ENCODE measurements at regions not wholly inside any gene's neighbourhood (a gene's known extent, or its start where the extent isn't known, plus 50 kb on each side); places are given as distances from the start of the nearest gene placed in this dataset.

- no peaks in the 10 kb centered on the region for H3K9me3 Mint-ChIP-seq
- no peak overlapping the region for H3K27ac Mint-ChIP-seq
- H3K4me1 Mint-ChIP-seq = no peaks in the 10 kb centered on the region
- H3K4me3 Mint-ChIP-seq = no peak overlapping the region
- no peaks in the 10 kb centered on the region for H3K36me3 Mint-ChIP-seq
- DNase-seq = no peak
- H3K27me3 Mint-ChIP-seq (ENCODE audit: low read depth in 3 of 3) = no peaks in the 10 kb centered on the region
Measured at GRCh38 chr12:75710361-75711069, 199.1 kb upstream of the KRR1 start.

DNA sequence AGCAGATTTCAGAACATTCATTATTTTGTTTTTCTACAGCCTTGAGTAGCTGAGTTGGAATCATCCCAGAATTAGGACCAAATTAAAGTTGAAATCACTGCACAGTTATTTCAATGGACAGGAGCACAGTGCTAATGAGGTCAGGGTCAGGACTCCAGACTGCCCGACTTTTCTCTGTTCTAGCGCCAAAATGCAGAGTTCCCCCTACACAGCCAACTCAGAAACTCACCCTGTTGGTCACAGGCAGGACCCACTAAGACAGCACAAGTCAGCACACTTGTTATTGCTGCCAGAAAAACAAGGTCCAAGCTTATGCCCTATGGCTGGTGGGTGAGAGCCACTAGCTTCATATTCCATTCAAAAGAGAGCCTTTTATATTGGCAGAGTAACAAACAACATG lies 198.1 kb upstream of the KRR1 start:
- Mint-ChIP-seq H3K27me3 (ENCODE audit: low read depth in 3 of 3) (peaks cover 0 to 3% (median 0%) of the 10 kb centered on the region in 3 donors), H3K27ac (no peak overlapping the region), H3K9me3 (no peaks in the 10 kb centered on the region), H3K36me3 (no peaks in the 10 kb centered on the region), H3K4me1 (no peaks in the 10 kb centered on the region), H3K4me3 (no peak overlapping the region)
- DNase-seq = no peak

GRCh38 chr12:75708802-75709201 lies 197.4 kb upstream of the KRR1 start:
- Mint-ChIP-seq H3K9me3 (no peaks in the 10 kb centered on the region), H3K4me3 (no peak overlapping the region), H3K27ac (no peak overlapping the region), H3K27me3 (ENCODE audit: low read depth in 3 of 3) (peaks cover 0 to 3% (median 0%) of the 10 kb centered on the region in 3 donors), H3K36me3 (no peaks in the 10 kb centered on the region), H3K4me1 (no peaks in the 10 kb centered on the region)
- DNase-seq = no peak

DNA sequence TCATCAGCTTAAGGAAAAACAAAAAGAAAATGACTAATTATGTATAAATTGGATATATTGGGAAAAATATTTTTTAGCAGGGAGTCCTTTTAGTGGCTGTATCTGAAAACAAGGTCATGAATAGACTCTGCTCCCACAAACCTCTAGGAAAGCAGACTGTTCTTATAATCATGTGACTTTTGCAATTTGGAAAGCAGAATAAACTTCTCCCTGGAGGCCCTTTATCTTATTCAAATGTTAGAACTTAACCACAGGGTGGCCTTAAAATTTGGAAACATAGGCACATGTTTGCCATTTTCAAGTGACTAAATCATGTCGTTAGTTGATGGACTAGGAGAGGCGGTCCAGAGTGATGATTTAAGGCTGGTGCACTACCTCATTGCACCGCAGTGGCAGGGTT lies 196.6 kb upstream of the KRR1 start:
- no peak overlapping the region for H3K27ac Mint-ChIP-seq
- H3K4me3 Mint-ChIP-seq = no peak overlapping the region
- H3K36me3 Mint-ChIP-seq = no peaks in the 10 kb centered on the region
- no peaks in the 10 kb centered on the region for H3K4me1 Mint-ChIP-seq
- DNase-seq = no peak
- peaks cover 0 to 4% (median 1%) of the 10 kb centered on the region in 3 donors for H3K27me3 Mint-ChIP-seq (ENCODE audit: low read depth in 3 of 3)
- H3K9me3 Mint-ChIP-seq = no peaks in the 10 kb centered on the region

GRCh38 chr12:75706786-75707605 lies 195.6 kb upstream of the KRR1 start:
- no peaks in the 10 kb centered on the region for H3K9me3 Mint-ChIP-seq
- no peaks in the 10 kb centered on the region for H3K4me1 Mint-ChIP-seq
- peaks cover 0 to 4% (median 3%) of the 10 kb centered on the region in 3 donors for H3K27me3 Mint-ChIP-seq (ENCODE audit: low read depth in 3 of 3)
- DNase-seq = no peak
- no peak overlapping the region for H3K4me3 Mint-ChIP-seq
- no peaks in the 10 kb centered on the region for H3K36me3 Mint-ChIP-seq
- no peak overlapping the region for H3K27ac Mint-ChIP-seq

DNA sequence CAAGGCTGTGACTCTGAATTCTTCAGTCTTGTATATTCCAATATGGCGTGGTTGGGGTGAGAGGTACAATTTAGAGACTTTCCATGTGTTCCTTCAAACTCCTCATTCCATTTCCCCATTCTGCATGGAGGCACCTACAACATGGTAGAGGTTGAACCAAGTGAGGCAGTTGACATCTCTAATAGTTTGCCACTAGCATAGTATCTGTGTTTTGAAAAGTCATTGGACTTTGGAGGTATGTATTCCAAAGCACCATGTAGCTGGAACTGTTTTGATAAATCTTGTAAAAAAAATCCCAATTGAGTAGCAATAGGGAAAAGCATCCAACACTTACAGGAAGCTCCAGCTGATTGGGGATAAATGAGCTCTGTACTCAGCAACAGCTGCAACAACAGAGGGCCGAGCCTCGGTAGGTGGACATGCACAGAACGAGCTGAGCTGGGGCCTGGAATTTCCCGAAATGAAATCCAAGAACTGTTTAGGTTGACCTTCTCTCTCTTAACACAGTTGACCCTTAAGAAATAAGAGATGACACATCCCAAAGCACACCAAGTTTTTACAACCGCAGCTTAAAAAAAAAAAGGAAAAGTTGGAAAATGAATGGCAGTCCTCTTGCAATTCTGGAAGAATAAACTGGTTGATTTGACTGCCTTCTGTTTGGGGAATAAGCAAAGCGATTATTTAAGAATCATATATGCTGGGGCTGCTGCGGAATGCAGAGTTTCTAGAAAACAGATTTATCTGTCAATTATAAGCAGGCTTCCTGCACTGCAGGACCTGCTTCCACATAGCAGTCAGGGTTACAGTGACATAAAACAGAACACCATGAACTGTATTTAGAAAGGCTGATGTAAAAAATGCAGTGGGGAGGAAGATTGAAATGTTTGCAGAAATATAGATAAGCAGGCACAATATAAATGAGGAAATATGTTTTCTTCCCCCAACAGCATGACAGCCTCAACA lies 194.6 kb upstream of the KRR1 start:
- no peak overlapping the region for H3K4me3 Mint-ChIP-seq
- no peaks in the 10 kb centered on the region for H3K9me3 Mint-ChIP-seq
- no peak for DNase-seq
- no peaks in the 10 kb centered on the region for H3K4me1 Mint-ChIP-seq
- H3K27ac Mint-ChIP-seq = no peak overlapping the region
- H3K27me3 Mint-ChIP-seq (ENCODE audit: low read depth in 3 of 3) = peaks cover 0 to 4% (median 3%) of the 10 kb centered on the region in 3 donors
- H3K36me3 Mint-ChIP-seq = no peaks in the 10 kb centered on the region

- H3K4me3 Mint-ChIP-seq = no peak overlapping the region
- no peaks in the 10 kb centered on the region for H3K9me3 Mint-ChIP-seq
- H3K36me3 Mint-ChIP-seq = no peaks in the 10 kb centered on the region
- no peak overlapping the region for H3K27ac Mint-ChIP-seq
- no peak for DNase-seq
- H3K4me1 Mint-ChIP-seq = no peaks in the 10 kb centered on the region
- H3K27me3 Mint-ChIP-seq (ENCODE audit: low read depth in 3 of 3) = peaks cover 0 to 4% (median 3%) of the 10 kb centered on the region in 3 donors
Measured at GRCh38 chr12:75704664-75705063, 193.3 kb upstream of the KRR1 start.

DNA sequence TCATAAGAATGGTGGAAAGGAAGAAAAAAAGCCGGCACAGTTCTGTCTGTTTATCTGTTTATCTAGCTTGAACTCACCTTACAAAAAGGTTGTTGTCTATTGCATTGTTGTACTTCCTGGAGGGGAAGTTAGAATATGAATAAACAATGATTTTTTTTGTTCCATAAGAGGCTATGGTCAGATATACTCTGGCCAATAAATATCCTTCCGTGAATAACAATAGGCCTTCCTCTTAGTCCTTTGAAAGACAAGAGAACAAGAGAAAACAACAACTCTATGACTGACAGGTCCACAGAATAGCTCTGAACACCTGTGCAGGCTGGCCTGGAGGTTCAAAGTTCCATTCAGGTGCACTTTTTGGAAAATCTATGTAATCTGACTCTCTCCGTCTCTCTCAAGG lies 192.8 kb upstream of the KRR1 start:
- no peak overlapping the region for H3K27ac Mint-ChIP-seq
- peaks cover 0 to 4% (median 3%) of the 10 kb centered on the region in 3 donors for H3K27me3 Mint-ChIP-seq (ENCODE audit: low read depth in 3 of 3)
- no peak for DNase-seq
- no peaks in the 10 kb centered on the region for H3K9me3 Mint-ChIP-seq
- no peak overlapping the region for H3K4me3 Mint-ChIP-seq
- H3K36me3 Mint-ChIP-seq = no peaks in the 10 kb centered on the region
- H3K4me1 Mint-ChIP-seq = no peaks in the 10 kb centered on the region

DNA sequence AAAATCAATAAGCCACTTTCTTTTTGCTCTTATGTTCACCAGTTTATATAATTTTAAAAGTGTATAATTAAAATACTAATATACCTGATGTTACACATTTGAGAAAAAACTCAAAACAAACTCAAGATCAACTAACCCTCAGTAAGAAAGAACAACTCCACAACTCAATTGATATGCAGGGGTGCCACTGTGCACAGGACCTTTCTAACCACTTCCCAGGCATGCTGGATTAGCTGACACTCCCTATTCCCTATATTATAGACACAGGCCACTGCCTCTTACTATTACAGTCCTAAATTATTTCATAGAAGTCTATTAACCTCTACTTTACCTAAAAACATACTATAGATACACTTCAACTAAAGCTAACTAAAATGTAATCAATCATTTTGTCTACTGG lies 191.7 kb upstream of the KRR1 start:
- Mint-ChIP-seq H3K4me1 (no peaks in the 10 kb centered on the region), H3K4me3 (no peak overlapping the region), H3K9me3 (no peaks in the 10 kb centered on the region), H3K27me3 (ENCODE audit: low read depth in 3 of 3) (peaks cover 0 to 4% (median 3%) of the 10 kb centered on the region in 3 donors), H3K36me3 (no peaks in the 10 kb centered on the region), H3K27ac (no peak overlapping the region)
- DNase-seq = no peak

DNA sequence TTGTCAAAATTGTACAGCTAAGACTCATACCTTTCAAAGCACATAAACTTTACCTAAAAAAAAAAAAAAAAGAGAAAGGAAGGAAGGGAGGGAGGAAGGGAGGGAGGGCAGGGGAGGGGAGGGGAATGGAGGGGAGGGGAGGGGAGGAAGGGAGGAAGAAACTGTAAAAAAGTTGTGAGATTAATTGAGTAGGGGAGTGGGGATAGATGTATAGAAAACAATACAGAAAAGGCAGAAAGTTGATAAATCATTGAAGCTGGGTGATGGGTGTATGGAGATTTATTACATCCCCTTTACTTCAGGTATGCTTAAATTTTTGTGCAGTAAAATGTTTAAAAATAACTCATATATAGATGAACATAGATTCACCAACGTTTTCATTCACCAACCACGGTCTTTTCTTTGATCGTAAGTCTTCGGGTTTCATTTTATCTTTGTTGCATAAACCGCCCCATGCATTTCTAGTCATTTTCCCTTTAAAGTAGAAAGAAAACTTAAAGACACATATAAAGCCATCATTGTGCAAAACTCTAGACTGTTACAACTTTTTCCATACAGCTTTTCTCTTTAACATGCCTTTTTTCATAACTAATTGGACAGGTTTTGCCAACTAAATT lies 191.2 kb upstream of the KRR1 start:
- no peaks in the 10 kb centered on the region for H3K9me3 Mint-ChIP-seq
- no peaks in the 10 kb centered on the region for H3K4me1 Mint-ChIP-seq
- H3K27me3 Mint-ChIP-seq (ENCODE audit: low read depth in 3 of 3) = peaks cover 0 to 4% (median 3%) of the 10 kb centered on the region in 3 donors
- no peak for DNase-seq
- peak overlapping the region in 1 of 5 donors; percentile 52 for H3K4me3 Mint-ChIP-seq
- H3K27ac Mint-ChIP-seq = no peak overlapping the region
- H3K36me3 Mint-ChIP-seq = no peaks in the 10 kb centered on the region

GRCh38 chr12:75701859-75702258 lies 190.4 kb upstream of the KRR1 start:
- H3K4me1 Mint-ChIP-seq = no peaks in the 10 kb centered on the region
- DNase-seq = no peak
- no peaks in the 10 kb centered on the region for H3K9me3 Mint-ChIP-seq
- H3K4me3 Mint-ChIP-seq = peak overlapping the region in 1 of 5 donors; percentile 42
- no peaks in the 10 kb centered on the region for H3K36me3 Mint-ChIP-seq
- H3K27ac Mint-ChIP-seq = no peak overlapping the region
- peaks cover 0 to 4% (median 3%) of the 10 kb centered on the region in 3 donors for H3K27me3 Mint-ChIP-seq (ENCODE audit: low read depth in 3 of 3)

- H3K27ac Mint-ChIP-seq = no peak overlapping the region
- H3K4me1 Mint-ChIP-seq = no peaks in the 10 kb centered on the region
- DNase-seq = no peak
- H3K36me3 Mint-ChIP-seq = no peaks in the 10 kb centered on the region
- peaks cover 0 to 4% (median 2%) of the 10 kb centered on the region in 3 donors for H3K27me3 Mint-ChIP-seq (ENCODE audit: low read depth in 3 of 3)
- H3K4me3 Mint-ChIP-seq = no peak overlapping the region
- no peaks in the 10 kb centered on the region for H3K9me3 Mint-ChIP-seq
Measured at GRCh38 chr12:75699728-75700496, 188.5 kb upstream of the KRR1 start.

DNA sequence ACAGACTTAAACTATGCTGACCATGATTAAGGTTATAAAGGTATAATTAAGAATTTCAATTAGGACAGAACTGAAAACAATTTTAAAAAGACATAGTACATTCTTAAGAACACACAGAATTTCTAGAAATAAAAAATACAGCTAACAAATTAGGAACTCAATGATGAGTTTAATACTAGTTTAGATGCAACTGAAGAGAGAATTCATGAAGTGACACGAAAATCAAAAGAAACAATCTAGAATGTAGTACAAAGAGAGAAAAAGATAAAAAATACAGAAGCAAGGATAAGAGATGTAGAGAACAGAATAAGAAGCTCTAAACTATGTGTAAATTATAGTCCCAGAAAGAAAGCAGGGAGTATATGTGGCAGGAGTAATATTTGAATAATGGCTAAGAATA lies 187.8 kb upstream of the KRR1 start:
- no peak overlapping the region for H3K4me3 Mint-ChIP-seq
- H3K27ac Mint-ChIP-seq = no peak overlapping the region
- no peak for DNase-seq
- H3K27me3 Mint-ChIP-seq (ENCODE audit: low read depth in 3 of 3) = peaks cover 0 to 4% (median 2%) of the 10 kb centered on the region in 3 donors
- no peaks in the 10 kb centered on the region for H3K36me3 Mint-ChIP-seq
- no peaks in the 10 kb centered on the region for H3K4me1 Mint-ChIP-seq
- H3K9me3 Mint-ChIP-seq = no peaks in the 10 kb centered on the region

Data from immature natural killer cell (primary cell).